GM12892 (cell line): ENCODE measurements at regions not wholly inside any gene's neighbourhood (a gene's known extent, or its start where the extent isn't known, plus 50 kb on each side); places are given as distances from the start of the nearest gene placed in this dataset.
"Not testable (repeated sequence)": the region's sequence is repeated elsewhere in the genome, so short reads cannot be mapped to it uniquely, and the experiment has no call there.

Source experiments
- POLR2A ChIP-seq: IDR thresholded peaks from 2 replicates; pipeline ENCODE4 v1.6.1; 2011; ENCODE audit warnings: low read depth, low read length, control low read depth
- POLR2AphosphoS5 ChIP-seq: IDR thresholded peaks from 2 replicates; pipeline ENCODE4 v1.6.1; 2011; ENCODE audit warnings: low read depth, low read length, control low read depth

DNA sequence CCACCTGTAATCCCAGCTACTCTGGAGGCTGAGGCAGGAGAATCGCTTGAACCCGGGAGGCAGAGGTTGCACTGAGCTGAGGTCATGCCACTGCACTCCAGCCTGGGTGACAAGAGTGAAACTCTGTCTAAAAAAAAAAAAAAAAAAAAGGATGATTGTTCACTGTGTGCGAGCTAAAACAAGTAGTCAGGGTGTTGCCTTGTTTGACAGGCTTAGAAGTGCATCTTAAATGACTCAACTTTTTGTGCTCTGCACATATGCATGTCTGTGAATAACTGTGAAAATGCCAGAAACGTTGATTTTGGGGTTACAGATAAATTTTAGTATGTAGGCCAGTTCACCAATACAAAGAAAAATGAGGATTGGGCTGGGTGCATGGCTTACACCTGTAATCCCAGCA is 534.9 kb downstream of the XYLT1 start:
- TF ChIP-seq POLR2A, POLR2AphosphoS5: not testable (repeated sequence)
